ENCODE measurements at regions not wholly inside any gene's neighbourhood (a gene's known extent, or its start where the extent isn't known, plus 50 kb on each side); places are given as distances from the start of the nearest gene placed in this dataset.

GRCh38 chr4:166414431-166414830 lies 541.4 kb downstream of the TLL1 start:
- Mint-ChIP-seq H3K4me1 (ENCODE audit: low read depth) (no peaks in the 10 kb centered on the region), H3K4me3 (no peak overlapping the region), H3K36me3 (ENCODE audit: low read depth) (no peaks in the 10 kb centered on the region), H3K9me3 (no peaks in the 10 kb centered on the region), H3K27ac (no peak overlapping the region), H3K27me3 (ENCODE audit: insufficient read depth) (no peaks in the 10 kb centered on the region)
- no peak for DNase-seq (ENCODE audit: low spot score)
- intact Hi-C loops (cut with micrococcal nuclease) = no loop called here

DNA sequence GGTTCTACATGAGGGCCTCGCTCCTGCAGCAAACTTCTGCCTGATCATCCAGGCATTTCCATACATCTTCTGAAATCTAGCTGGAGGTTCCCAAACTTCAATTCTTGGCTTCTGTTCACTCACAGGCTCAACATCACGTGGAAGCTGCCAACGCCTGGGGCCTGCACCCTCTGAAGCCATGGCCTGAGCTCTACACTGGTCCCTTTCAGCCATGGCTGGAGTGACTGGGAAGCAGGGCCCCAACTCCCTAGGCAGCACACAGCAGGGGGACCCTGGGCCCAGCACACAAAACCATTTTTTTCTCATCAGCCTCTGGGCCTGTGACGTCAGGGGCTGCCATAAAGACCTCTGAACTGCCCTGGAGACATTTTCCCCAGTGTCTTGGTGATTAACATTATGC lies 542.7 kb downstream of the TLL1 start:
- H3K4me3 Mint-ChIP-seq = no peak overlapping the region
- H3K27me3 Mint-ChIP-seq (ENCODE audit: insufficient read depth) = no peaks in the 10 kb centered on the region
- H3K36me3 Mint-ChIP-seq (ENCODE audit: low read depth) = no peaks in the 10 kb centered on the region
- no peak for DNase-seq (ENCODE audit: low spot score)
- no peaks in the 10 kb centered on the region for H3K4me1 Mint-ChIP-seq (ENCODE audit: low read depth)
- H3K9me3 Mint-ChIP-seq = peaks cover 4% of the 10 kb centered on the region
- intact Hi-C loops (cut with micrococcal nuclease) = no loop called here
- no peak overlapping the region for H3K27ac Mint-ChIP-seq

DNA sequence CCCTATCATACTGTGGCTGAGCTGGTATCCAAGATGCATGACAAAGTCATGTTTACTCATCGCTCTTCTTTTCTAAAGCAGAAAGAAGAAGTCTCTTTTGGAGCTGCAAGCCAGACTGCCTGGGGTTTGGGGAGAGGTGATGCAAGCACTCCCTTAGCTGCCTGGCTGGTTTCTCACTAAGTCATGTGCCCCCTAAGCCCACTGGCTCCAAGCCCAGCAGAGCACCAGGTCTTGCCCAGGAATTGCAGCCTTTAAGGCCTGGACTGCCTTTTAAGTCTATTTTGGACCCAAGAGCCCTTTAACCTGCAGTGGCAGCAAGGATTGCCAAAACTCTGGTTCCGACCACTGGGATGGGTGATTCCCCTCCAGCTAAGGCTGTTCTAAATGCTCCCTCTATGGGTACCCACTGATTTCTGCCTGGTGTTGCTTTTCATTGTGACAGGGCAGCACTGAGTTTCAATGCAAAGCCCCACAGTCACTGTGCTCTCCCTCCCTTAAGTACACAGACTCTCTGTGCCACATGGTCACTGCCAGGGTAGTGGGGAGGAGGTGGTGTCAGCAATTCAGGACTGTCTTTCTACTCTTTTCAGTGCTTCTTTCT lies 548.6 kb downstream of the TLL1 start:
- no peak for DNase-seq (ENCODE audit: low spot score)
- H3K4me3 Mint-ChIP-seq = no peak overlapping the region
- no peak overlapping the region for H3K27ac Mint-ChIP-seq
- no peaks in the 10 kb centered on the region for H3K4me1 Mint-ChIP-seq (ENCODE audit: low read depth)
- H3K9me3 Mint-ChIP-seq = peaks cover 7% of the 10 kb centered on the region
- no peaks in the 10 kb centered on the region for H3K27me3 Mint-ChIP-seq (ENCODE audit: insufficient read depth)
- intact Hi-C loops (cut with micrococcal nuclease) = no loop called here
- no peaks in the 10 kb centered on the region for H3K36me3 Mint-ChIP-seq (ENCODE audit: low read depth)

DNA sequence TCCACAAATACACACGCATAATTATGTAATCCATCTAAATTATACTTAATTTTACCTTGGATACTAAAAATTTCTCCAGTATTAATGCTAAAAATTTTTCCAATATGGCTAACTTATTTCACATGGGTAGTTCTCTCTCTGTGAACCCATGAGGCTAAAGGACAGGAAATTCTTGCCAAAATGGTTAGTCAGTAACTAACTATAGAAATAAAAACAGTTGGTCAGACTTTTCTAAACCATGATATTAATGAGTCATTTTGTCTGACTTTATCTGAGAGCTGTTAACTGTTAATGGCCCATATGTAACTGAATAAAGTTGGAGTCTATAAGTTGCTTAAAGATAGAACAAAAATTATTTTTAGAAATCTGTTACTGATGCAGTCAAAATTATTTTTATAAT lies 549.4 kb downstream of the TLL1 start:
- peaks cover 7% of the 10 kb centered on the region for H3K9me3 Mint-ChIP-seq
- H3K4me3 Mint-ChIP-seq = no peak overlapping the region
- intact Hi-C loops (cut with micrococcal nuclease) = no loop called here
- no peaks in the 10 kb centered on the region for H3K36me3 Mint-ChIP-seq (ENCODE audit: low read depth)
- H3K27ac Mint-ChIP-seq = no peak overlapping the region
- no peaks in the 10 kb centered on the region for H3K4me1 Mint-ChIP-seq (ENCODE audit: low read depth)
- no peak for DNase-seq (ENCODE audit: low spot score)
- no peaks in the 10 kb centered on the region for H3K27me3 Mint-ChIP-seq (ENCODE audit: insufficient read depth)

GRCh38 chr4:166426300-166426863 lies 553.3 kb downstream of the TLL1 start:
- Mint-ChIP-seq H3K27me3 (ENCODE audit: insufficient read depth) (no peaks in the 10 kb centered on the region), H3K9me3 (no peaks in the 10 kb centered on the region), H3K4me3 (no peak overlapping the region), H3K36me3 (ENCODE audit: low read depth) (no peaks in the 10 kb centered on the region), H3K27ac (no peak overlapping the region), H3K4me1 (ENCODE audit: low read depth) (no peaks in the 10 kb centered on the region)
- DNase-seq (ENCODE audit: low spot score) = no peak
- intact Hi-C loops (cut with micrococcal nuclease) = no loop called here

GRCh38 chr4:166432125-166432524 lies 559.1 kb downstream of the TLL1 start:
- no peak overlapping the region for H3K4me3 Mint-ChIP-seq
- DNase-seq (ENCODE audit: low spot score) = no peak
- no peaks in the 10 kb centered on the region for H3K36me3 Mint-ChIP-seq (ENCODE audit: low read depth)
- no peaks in the 10 kb centered on the region for H3K9me3 Mint-ChIP-seq
- no peak overlapping the region for H3K27ac Mint-ChIP-seq
- intact Hi-C loops (cut with micrococcal nuclease) = no loop called here
- H3K27me3 Mint-ChIP-seq (ENCODE audit: insufficient read depth) = no peaks in the 10 kb centered on the region
- no peaks in the 10 kb centered on the region for H3K4me1 Mint-ChIP-seq (ENCODE audit: low read depth)

DNA sequence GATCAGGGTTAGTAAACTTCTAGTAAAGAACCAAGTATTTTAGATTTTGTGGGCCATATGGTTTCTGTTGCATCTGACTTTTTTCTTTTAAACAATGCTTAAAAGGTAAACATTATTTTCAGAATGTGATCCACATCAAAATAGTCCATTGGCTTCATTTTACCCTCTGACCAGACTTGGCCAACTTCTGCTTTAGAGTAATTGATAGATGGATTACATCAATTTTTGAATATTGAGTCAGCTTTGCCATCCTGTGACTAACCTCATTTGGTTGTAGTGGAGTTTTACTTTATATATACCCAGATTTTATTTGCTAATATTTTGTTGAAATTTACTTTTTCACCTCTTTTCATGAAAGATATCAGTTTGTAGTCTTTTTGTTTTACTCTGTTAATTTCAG lies 559.8 kb downstream of the TLL1 start:
- DNase-seq (ENCODE audit: low spot score) = no peak
- intact Hi-C loops (cut with micrococcal nuclease) = no loop called here
- Mint-ChIP-seq H3K27ac (no peak overlapping the region), H3K4me3 (no peak overlapping the region), H3K36me3 (ENCODE audit: low read depth) (no peaks in the 10 kb centered on the region), H3K27me3 (ENCODE audit: insufficient read depth) (no peaks in the 10 kb centered on the region), H3K4me1 (ENCODE audit: low read depth) (no peaks in the 10 kb centered on the region), H3K9me3 (no peaks in the 10 kb centered on the region)

- Mint-ChIP-seq H3K36me3 (ENCODE audit: low read depth) (no peaks in the 10 kb centered on the region), H3K27me3 (ENCODE audit: insufficient read depth) (no peaks in the 10 kb centered on the region), H3K4me1 (ENCODE audit: low read depth) (no peaks in the 10 kb centered on the region), H3K9me3 (no peaks in the 10 kb centered on the region), H3K27ac (no peak overlapping the region), H3K4me3 (no peak overlapping the region)
- intact Hi-C loops (cut with micrococcal nuclease) = no loop called here
- no peak for DNase-seq (ENCODE audit: low spot score)
Observed at GRCh38 chr4:166435449-166435848, 562.4 kb downstream of the TLL1 start.

DNA sequence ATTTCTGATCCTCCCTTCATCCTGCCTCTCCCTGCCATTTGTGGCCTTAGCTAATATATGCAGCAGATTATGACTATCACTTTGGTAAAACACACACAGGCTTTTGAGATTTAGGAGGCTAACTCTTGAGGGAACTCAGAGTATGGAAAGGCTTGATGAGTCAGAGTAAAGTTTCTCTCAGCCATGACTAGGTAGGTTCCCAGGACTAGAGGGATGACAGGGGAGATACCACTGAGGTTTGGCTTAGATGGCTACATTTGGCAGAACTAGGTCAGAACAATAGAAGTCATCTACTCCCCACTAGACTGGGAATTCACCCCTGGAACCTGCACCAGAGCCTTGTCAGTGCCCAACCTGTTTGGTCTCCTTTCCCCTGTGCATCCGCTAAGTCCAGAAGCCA lies 585.7 kb downstream of the TLL1 start:
- no peak for DNase-seq (ENCODE audit: low spot score)
- no peak overlapping the region for H3K4me3 Mint-ChIP-seq
- intact Hi-C loops (cut with micrococcal nuclease) = no loop called here
- no peaks in the 10 kb centered on the region for H3K36me3 Mint-ChIP-seq (ENCODE audit: low read depth)
- H3K4me1 Mint-ChIP-seq (ENCODE audit: low read depth) = no peaks in the 10 kb centered on the region
- H3K9me3 Mint-ChIP-seq = peaks cover 7% of the 10 kb centered on the region
- H3K27ac Mint-ChIP-seq = no peak overlapping the region
- no peaks in the 10 kb centered on the region for H3K27me3 Mint-ChIP-seq (ENCODE audit: insufficient read depth)

- Mint-ChIP-seq H3K4me1 (ENCODE audit: low read depth) (no peaks in the 10 kb centered on the region), H3K27me3 (ENCODE audit: insufficient read depth) (no peaks in the 10 kb centered on the region), H3K4me3 (no peak overlapping the region), H3K27ac (no peak overlapping the region), H3K36me3 (ENCODE audit: low read depth) (no peaks in the 10 kb centered on the region), H3K9me3 (peaks cover 7% of the 10 kb centered on the region)
- intact Hi-C loops (cut with micrococcal nuclease) = no loop called here
- no peak for DNase-seq (ENCODE audit: low spot score)
Observed at GRCh38 chr4:166459621-166460020, 586.6 kb downstream of the TLL1 start.

DNA sequence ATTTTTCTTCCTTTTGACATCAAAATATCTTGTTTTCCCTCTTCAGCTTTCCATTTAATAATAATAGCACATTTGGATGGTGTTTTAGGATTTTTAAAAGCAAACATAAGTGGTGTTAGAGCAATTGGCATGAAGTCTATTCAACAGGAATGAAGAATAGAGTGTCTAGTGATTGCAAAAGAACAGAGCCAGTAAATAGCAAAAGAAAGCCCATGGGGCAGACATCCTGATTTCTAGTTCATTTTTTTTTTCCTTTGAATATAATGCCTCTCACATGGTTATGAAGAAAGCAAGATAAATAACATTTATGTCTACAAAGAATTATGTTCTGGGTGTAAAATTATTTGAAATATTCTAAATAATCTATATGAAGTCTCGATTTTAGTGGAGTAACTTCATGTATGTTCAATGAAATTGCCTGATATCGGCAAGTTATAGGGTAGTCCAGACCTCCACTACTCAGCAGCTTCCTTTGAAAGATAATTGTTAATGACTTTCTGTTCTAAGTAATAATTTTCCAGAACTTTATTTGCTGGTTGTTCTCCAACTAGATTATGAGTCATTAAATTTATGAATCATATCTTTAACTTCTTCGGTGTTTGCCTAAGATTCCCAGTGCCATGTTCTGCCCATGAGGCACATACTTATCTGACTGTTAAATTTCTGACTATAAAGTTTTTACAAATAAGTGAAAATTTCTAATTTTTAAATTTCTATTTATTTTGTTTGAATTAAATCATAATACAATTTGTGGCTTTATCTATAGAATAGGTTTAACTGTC lies 587.9 kb downstream of the TLL1 start:
- no peak for DNase-seq (ENCODE audit: low spot score)
- H3K27ac Mint-ChIP-seq = no peak overlapping the region
- no peaks in the 10 kb centered on the region for H3K9me3 Mint-ChIP-seq
- no peaks in the 10 kb centered on the region for H3K27me3 Mint-ChIP-seq (ENCODE audit: insufficient read depth)
- no peaks in the 10 kb centered on the region for H3K36me3 Mint-ChIP-seq (ENCODE audit: low read depth)
- intact Hi-C loops (cut with micrococcal nuclease) = no loop called here
- H3K4me1 Mint-ChIP-seq (ENCODE audit: low read depth) = no peaks in the 10 kb centered on the region
- H3K4me3 Mint-ChIP-seq = no peak overlapping the region

DNA sequence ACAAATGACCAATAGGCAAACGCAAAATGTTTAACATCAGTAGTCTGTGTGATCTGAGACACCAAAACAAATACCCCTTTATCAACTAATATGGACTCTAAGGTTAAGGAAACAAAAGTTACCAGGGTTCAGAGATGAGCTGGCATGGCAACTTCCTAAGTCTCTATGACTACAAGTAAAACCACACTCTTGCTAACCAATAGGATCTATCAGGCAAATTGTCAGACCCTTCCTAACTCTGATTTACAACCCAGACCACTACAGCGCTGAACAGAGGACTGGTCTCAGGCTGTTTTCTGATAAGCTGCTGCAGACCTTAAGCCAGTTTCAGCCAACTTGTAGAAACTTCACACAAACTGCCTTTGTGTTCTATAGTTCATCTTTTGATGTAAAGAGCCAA lies 608.0 kb downstream of the TLL1 start:
- DNase-seq (ENCODE audit: low spot score) = no peak
- Mint-ChIP-seq H3K36me3 (ENCODE audit: low read depth) (no peaks in the 10 kb centered on the region), H3K4me1 (ENCODE audit: low read depth) (no peaks in the 10 kb centered on the region), H3K27me3 (ENCODE audit: insufficient read depth) (no peaks in the 10 kb centered on the region), H3K9me3 (no peaks in the 10 kb centered on the region), H3K27ac (no peak overlapping the region), H3K4me3 (no peak overlapping the region)
- intact Hi-C loops (cut with micrococcal nuclease) = no loop called here

DNA sequence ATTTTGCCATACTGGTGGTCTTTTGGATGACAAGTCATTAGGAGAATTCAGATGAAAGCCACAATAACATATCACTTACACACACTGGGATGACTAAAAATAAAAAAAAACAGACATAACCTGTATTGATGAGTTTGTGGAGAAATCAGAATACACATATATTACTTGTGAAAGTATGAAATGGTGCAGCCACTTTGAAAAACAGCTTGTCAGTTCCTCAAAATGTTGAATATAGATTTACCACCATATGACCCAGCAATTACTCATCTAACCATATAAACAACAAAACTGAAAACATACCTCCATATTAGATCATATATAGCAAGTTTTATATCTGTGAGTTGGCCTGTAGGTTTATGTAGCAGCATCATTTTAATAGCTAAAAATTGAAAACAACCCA lies 608.7 kb downstream of the TLL1 start:
- no peak for DNase-seq (ENCODE audit: low spot score)
- Mint-ChIP-seq H3K27me3 (ENCODE audit: insufficient read depth) (no peaks in the 10 kb centered on the region), H3K36me3 (ENCODE audit: low read depth) (no peaks in the 10 kb centered on the region), H3K27ac (no peak overlapping the region), H3K9me3 (no peaks in the 10 kb centered on the region), H3K4me3 (no peak overlapping the region), H3K4me1 (ENCODE audit: low read depth) (no peaks in the 10 kb centered on the region)
- intact Hi-C loops (cut with micrococcal nuclease) = no loop called here
